ENCODE measurements at regions not wholly inside any gene's neighbourhood (a gene's known extent, or its start where the extent isn't known, plus 50 kb on each side); places are given as distances from the start of the nearest gene placed in this dataset.

DNA sequence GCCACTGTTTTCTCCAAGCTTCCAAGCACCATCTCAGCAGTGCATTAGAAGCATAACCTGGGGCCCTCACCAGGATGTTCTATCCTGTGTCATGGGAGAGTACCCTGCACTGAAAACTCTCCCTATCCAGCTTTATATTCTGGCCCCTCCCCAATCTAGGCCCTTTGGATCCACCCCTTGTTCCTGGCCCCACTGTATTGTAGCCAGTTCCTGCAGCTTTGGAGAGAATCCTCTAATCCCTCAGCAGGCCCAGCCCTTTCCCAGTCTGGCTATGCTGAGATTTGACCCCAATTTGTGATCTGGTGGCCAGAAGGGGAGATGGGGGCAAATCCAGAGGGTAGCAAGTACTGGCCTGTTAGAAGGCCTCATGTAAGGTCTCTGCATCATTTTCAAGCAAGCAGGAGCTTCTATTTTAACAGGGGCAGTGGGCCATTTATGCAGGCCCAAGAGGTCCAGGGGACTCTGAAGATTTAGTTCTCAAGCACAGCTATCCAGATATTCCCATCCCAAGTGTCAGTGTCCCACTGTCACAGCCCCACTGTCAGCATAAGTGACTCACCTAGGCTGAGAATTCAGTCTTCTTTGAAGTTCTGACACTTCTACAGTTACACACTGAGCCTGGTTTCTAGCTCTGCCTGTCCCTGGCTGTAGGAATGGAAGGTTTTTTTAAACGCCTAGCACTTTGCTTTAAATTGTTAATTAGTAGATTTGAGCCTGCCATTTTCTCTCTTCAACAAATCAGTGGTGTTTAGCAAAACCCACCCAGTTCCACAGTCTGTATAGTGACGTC, 589.5 kb upstream of the CADM1 start:
- no peak for DNase-seq

DNA sequence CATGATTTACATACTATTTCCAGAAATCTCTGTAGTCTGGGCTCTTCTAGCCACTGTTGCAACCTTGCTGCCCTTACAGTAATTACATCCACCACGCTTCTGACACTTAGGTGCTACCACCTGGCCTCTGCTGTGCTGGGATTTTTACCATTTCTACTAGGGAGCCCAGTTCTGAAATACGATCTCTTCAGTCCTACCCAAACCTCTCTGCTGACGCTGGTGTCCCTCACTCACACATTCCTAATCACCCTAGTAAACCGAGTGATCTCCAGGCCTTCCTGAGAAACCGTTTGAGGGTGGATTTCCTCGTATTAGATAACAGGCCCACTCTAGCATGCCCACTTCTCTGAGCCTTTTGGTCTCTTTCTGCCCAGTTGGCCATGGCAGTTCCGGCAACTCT, 588.9 kb upstream of the CADM1 start:
- no peak for DNase-seq

DNA sequence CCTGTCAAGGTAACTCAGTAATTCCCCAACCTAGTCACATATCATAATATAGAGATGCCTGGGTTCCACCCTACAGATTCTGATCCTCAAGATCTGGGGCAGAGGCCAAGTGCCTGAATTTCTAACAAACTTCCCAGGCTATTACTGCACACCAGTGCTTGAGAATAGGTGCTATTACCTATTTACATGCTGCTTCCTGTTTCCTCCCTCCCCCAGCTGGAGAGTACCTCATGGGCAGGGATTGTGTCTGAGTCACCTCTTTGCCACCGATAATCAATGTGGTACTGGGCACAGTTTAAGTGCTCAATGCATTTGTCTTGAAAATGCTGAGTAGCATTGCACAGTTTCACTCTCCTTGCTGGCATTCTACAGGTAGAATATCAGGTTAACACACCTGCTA, 582.2 kb upstream of the CADM1 start:
- no peak for DNase-seq

DNA sequence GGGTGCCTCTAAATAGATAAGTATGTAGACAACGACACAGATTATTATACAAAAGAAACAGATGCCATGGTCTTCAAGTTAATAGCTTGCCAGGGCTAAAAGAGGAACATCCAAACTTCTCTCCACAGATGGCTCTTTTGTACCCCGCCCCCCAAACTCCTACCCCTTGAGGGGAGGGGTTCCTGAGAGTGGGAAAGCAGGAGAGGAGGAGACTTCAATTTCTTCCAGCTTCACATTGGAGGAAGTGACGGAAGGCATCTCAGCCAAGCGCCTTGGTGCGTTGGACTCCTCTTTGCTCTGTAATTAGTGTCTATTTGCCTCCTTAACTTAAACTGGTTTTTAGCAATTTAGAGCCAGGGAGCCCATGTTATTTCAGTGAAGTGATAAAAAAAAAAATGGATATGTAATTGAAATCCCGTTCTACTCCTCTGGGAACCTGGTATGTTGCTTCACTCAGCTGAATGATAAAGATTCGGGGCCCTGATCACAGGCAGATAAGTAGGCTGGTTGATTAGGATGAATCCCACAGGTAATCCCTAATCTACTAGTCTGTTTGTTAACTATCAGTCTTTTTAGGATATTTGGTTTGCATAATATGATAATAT, 580.9 kb upstream of the CADM1 start:
- DNase-seq = no peak

DNA sequence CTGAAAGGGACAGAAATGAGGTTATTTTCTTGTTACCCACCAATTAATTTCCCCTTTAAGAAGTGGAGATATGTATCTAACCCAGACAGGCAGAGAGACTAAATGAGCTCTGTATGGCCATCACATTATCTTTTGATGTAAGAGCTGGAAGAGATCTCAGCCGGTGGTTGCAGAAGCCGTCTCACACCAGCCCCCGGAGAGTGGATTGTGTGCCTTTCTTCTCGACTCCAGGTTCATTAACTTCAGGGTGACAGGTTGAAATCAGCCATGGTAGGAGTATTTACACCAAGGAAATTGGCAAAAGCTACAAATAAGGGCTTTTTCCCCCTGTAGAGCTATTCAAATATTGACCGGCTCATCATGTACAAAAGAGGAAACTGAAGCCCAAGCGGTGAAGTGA, 580.3 kb upstream of the CADM1 start:
- DNase-seq = no peak

DNA sequence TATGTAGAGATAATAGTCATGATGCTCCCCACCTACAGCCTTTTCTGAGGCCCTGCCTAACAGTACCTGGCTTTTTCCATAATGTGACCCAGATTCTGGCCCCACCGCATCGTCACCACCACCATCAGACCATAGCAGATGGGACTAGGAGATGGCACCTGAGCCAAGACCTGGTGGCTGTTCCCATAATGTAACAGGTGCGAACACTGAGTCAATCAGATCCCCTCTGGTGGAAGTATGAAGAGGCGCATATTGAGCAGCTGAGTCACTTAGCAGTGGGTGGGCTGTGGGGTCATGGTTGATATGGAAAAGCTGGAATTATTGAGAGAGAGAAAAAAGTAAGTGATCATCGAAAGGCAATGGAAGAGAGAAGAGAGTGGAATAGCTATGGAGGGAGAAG, 578.0 kb upstream of the CADM1 start:
- DNase-seq = no peak

DNA sequence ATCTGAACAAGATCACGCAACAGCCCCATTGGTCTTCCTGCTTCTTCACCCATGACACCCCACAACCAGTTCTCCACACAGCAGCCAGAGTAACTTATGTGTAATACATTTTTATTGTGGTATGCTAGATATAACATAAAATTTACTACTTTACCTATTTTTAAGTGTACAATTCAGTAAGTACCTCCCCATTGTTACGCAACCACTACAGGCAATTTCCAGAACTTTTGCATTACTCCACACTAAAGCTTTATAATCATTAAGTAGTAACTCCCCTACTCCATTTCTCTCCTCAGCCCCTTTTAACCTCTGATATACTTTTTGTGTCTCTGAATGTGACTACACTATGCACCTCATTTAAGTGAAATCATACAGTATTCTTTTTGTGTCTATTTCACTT, 575.4 kb upstream of the CADM1 start:
- no peak for DNase-seq

DNA sequence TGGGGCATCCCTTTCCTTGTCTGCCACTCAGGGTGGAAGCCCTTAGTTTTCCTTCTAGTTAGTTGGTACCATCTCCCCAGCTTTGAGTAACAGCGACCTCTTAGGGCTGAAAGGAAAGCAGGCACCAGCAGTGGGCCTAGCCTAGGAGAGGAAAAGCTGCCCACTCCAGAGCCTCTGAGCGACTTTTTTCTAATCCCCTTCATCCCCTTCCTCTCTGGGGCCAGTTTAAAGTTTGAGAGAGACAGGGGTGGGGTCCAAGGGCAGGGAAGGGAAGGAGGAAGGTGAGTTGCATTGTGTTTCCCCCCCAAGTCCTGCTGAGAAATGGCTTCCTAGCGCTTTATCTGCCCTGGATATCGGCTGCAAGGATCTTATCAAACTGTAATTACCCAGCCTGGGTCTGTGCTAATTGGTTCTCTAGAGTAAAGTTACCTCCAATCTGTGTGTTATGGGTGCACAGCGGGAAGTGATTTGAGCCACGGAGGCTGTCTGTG, 573.9 kb upstream of the CADM1 start:
- no peak for DNase-seq

DNA sequence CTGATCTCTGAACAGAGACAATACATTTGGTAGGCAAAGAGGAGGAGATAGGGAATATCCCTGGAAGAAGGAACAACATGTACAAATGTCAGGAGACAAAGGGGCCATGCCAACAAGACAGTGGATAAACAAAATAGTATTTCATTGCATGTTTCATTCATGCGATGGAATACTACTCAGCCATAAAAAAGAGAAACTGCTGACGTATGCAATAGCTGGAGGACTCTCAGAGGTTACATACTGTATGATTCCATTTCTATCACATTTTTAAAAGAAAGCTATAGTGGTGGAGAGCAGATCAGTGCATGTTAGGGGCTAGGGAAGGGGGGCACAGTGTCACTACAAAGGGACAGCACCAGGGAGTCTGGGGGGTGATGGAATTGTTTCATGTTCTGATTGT, 572.9 kb upstream of the CADM1 start:
- no peak for DNase-seq

DNA sequence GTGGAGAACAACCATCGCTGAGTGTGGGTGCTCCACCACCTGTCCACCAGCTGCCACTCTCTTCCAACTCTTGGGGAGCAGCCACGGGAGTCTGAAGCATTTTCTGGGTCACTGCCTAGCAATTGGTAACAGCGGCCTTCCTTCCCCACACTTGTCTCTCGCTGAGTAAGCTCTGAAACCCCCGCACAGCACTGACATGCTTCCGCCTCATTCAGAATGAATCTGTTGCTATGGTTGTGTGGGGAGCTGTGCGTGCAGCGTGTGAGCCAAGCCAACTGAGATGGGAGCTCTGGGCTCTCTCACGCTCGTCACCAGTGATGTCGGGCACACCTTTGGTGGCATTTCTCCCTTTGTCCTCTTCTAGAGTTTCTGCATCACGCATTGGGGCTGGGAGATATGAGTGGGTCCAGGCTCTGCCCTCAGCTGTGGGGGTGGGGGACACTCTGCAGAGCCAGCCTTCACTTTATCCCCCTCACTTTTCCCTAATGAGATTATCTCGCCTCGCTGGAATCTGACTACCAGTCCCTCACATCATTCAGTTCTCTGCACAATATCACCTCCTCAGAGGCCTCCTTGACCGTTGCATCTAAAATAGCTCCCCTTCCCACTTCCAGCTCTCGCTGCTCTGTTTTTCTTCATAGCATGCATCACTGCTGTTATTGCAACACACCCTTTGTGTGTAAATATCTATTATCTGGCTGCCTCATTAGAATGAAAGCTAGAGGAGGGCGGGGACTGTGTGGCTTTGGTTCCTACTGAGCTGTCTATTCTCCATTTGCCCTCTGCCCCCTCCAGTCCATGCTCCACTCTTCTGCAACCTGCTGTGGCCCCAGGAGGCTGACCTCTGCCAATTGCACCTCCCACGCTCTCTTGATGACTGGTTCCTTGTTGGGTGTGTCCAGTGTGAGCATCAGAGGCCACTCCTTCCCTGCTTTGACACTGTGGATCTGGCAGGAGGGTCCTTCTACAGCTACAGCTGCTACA, 569.9 kb upstream of the CADM1 start:
- DNase-seq = no peak

DNA sequence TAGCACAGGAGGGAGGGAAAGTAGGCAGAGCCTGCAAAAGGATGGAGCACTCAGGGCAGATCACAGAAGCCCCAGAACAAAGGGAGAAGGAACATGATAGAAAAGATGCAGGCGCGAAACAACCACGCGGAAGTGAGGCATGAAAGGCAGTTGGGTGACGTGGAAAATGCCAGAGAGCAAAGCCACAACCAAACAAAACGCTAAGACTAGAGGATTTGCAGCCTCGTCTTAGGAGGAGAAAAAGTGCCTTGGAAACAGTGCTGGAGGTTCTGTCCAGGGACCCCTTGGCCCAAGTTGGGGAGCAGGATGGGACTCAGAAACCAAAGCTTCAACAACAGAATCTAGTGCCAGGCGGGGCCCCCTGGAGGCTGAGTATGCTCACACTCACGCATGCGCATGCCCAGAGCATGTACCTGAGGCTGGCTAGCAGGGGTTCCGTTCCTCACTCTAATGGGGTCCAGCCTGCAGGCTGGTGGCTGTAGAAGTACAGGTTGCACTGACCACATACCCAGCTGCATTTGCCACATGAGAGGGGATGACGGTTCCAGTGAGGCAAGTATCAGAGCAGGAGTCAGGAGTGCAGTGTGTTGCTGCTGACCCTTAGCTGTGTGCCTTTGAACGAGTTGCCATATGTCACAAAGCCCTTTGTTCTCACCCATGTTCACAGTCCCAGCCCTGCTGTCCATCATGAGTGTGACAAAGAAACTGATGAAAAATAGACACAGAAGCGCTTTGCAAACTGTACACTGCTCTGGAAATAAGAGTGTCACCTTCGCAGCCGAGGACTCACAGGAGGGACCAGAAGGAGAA, 568.6 kb upstream of the CADM1 start:
- DNase-seq = no peak

DNA sequence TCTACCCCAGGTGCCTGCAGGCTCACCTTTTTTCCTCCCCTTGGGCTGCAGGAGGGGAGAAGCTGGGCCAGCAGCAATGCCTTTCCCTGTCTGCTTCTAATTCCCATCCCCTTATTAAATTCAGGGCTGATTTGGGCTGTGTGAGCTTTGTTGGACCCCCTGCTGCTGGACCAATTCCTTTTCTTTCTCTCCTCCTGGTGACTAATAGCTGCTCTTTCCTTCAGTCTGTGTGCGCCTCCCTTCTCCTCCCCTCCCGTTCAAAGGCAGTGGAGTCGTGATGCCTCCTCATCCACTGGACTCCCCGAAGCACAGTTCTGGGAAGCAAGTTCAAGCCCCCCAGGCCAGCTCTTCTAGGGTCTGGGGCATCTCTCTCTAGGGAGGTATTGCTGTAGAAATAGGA, 567.9 kb upstream of the CADM1 start:
- DNase-seq = no peak

DNA sequence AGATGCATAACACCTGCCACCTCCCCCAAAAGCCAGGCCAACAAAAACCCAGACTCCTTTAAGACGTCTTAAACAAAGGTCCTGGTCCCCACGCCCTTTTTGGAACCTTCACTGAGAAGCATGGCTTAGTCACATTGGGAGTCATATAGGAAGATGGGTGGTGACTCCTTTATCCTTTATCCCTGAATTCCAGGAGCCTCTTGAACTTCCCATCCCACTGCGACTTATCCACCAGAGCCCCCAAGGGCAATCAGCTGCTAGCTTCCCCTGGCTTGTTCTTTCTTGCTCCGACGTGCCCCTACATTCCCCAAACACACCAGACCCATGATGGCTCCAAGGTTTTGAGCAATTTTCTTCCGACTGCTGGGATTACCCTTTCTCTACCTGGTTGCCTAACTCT, 567.0 kb upstream of the CADM1 start:
- DNase-seq = no peak

DNA sequence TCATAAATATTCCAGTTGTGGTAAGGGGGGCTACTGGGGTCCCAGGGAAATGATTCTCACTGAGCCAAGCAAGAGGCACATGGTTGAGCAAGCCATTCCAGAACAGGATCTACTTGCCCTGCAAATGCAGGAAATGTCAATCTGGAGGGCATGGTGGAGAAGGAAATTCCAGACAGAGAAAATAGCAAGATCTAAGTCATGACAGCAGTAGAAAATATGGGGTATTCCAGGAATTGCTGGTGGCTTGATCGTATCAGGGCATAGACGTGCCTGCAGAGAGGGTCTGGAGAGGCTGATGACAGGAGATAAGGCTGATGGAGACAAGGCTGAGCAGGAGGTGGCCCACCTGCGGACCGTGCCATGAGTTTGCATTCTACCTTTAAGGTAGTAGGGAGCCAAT, 566.3 kb upstream of the CADM1 start:
- DNase-seq = no peak

DNA sequence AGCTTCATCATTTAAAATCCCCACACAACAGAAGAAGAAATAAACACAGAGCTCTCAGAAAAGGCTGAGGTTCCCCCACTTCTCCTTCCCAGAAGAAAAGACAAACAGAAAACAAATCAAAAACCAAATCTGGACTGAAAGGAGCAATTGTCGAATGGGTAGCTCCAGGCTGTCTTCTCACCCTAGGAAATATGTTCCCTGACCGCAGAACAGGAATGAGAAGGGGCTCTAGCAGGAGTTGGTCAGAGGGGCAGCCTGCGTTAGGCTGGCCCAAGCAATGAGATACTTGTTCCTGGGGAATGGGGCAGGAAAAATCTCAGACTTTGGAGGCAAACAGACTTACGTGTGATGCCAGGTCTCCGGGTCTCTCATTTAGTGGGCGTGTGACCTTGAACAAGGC, 562.6 kb upstream of the CADM1 start:
- DNase-seq = no peak

DNA sequence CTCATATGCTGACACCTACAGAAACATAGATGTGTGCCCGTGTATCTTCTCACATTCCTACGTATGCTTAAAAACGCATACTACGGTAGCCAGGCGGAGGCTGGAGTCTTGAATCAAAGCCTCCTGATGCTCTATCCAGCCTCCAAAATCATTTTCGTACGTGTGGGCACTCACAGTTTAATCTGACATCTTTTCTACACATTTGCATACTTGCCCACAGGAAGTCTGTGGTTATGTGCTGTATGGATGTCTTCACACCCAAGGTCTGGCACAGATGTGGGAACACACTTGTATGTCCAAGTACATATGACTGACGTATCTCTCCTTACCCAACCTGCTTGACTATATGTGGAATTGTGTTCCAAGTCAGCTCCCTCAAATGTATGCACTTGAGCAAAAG, 561.8 kb upstream of the CADM1 start:
- no peak for DNase-seq

DNA sequence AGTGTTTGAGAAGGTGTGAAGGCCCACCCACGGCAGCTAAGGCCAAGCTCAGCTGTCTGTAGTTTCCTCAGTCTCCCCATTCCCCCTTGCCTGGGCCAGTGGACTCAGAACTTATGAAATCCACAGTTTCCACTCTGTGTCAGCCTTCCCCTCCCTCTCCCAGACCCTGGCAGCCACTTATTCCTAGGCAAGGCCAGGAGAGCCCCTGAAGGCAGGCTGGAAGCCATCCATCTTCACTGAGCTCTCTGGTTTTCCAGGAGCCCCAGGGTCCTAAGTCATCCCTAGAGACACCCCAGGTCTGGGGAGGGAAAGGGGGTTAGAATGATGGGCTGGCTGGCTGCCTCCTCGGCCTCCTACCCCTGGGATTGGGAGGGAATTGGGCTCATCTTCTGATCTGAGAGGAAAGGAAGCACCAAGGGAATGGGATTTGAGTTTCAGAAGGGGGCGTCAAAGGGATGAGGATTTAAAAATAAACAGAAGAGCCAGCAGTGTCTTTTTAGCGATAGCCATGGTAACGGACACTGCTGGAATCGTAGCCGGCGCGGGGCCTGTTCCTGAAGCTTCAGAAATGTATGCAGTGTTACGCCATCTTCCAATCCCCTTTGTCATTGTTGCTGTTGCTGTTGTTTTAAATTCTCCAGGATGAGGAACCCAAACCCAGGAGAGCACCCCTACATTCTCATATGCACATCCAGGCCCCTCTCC, 561.1 kb upstream of the CADM1 start:
- DNase-seq = no peak

DNA sequence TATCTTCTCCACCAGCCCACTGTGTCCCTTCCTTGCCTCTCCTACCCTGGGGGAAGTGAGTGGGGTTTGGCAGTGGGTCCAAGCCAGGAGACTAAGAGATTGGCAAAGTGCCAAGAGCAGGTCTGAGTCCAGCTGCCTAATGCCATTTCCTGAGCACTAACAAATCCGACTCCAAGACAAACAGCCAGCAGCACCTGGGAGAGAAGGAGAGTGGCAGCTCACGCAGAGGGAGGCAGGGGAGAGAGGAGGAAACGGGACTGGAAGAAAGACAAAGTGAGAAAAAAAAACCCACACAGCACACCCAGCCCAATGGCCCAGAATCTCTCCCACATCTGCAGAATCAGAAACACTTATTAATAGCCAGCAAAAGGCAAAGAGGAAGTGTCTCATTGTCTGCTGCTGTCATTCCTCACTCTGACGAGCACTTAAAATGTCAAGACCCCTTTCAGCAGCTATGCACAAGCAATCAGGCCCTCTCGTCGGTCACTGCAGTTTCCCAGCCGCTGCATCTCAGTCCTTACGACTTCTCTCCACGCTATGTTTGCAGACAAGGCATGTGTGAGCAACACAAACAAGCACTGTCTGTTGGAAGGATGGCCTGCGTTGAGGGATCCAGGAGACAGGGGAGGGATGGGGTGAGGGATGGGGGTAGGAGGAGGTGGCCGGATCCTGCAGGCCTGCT, 558.4 kb upstream of the CADM1 start:
- no peak for DNase-seq

DNA sequence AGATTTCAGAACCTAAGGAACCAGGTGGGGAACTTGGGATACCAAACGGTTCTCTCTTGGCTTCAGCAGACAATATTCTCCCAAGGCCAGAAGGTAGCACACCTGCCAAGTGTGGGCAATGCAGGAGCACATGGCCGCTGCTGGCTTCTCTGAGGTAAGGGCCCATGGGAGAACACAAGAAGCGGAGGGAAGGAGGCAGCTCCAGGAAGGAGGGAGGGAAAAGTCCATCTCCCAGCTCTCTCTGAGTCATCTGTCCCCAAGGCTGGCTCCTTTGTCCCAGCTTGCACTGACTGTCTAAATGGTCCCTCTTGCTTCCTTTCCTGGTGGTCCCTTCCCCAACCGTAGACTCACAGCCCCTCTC, 557.9 kb upstream of the CADM1 start:
- no peak for DNase-seq

DNA sequence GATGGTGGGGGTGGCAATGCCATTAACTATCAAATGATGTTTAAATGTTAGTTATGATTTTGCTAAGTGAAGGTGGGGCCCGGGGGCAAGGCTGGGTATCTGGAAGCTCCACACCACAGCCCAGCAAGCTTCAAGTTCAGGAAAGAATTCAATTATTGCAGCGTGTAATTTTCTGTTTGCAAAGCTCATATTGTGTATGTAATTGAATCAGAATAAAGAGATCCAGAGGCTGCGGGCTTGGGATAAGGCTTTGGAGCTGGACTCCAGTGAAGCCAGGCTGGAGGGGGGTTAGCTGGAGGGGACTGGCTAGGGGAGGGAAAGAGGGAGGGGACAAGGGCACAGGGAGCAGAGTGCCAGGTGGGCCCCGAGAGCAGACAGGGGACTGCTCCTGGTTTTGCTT, 557.1 kb upstream of the CADM1 start:
- no peak for DNase-seq

DNA sequence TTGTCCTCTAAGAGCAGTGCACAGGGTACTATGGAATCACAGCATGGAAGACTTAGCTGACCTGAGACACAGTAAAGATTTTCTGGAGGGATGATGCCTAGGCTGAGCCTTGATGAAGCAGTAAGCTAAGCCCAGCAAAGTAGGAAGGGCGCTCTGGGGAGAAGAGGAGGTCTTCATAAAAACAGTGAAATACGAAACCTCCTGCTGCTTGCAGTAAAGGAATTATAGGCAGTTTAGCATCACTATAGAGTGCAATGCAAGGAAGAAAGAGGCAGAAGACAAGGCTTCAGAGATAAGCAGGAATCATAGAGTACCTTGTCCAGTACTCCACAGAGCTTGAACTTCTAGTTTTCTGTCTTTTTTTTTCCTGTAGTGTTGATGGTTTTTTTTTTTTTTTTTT, 555.7 kb upstream of the CADM1 start:
- no peak for DNase-seq

DNA sequence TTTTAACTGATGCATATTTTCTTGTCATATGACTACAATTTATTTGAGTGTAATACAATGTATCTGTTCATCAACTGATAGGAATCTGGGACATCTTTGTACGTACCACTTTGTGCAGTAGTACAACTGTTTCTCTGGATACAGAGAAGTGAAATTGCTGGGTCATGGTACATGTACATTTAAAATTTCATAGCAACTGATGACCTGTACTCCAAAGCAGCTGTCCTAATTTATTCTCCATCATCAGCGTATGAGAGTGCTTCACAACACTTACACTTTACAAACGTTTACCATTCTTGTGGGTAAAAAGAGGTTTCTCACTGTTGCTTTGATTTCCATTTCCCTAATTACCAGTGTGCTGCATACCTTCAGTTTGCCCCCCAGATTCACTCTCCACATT, 552.8 kb upstream of the CADM1 start:
- DNase-seq = no peak
